Ishikawa (cell line): ENCODE measurements at regions not wholly inside any gene's neighbourhood (a gene's known extent, or its start where the extent isn't known, plus 50 kb on each side); places are given as distances from the start of the nearest gene placed in this dataset.

Experiments
- CEBPB ChIP-seq: IDR thresholded peaks from 2 replicates; pipeline ENCODE4 v1.6.1; 2012
- CREB1 ChIP-seq: IDR thresholded peaks from 2 replicates; pipeline ENCODE4 v1.6.1; 2012; ENCODE audit warnings: low read depth
- EGR1 ChIP-seq: IDR thresholded peaks from 2 replicates; pipeline ENCODE4 v1.6.1; 2012
- EP300 ChIP-seq: IDR thresholded peaks from 2 replicates; pipeline ENCODE4 v1.6.1; 2012; ENCODE audit warnings: borderline replicate concordance
- FOXM1 ChIP-seq: IDR thresholded peaks from 2 replicates; pipeline ENCODE4 v1.6.1; 2012; ENCODE audit warnings: low read depth, borderline replicate concordance
- MAX ChIP-seq: IDR thresholded peaks from 2 replicates; pipeline ENCODE4 v1.6.1; 2012
- NFIC ChIP-seq: IDR thresholded peaks from 2 replicates; pipeline ENCODE4 v1.6.1; 2012
- RAD21 ChIP-seq: IDR thresholded peaks from 2 replicates; pipeline ENCODE4 v1.6.1; 2012; ENCODE audit warnings: low read depth
- TAF1 ChIP-seq: IDR thresholded peaks from 2 replicates; pipeline ENCODE4 v1.6.1; 2012; ENCODE audit warnings: low read depth, mild to moderate bottlenecking
- TCF12 ChIP-seq: IDR thresholded peaks from 2 replicates; pipeline ENCODE4 v1.6.1; 2012; ENCODE audit warnings: low read depth
- TEAD4 ChIP-seq: IDR thresholded peaks from 2 replicates; pipeline ENCODE4 v1.6.1; 2012
- YY1 ChIP-seq: IDR thresholded peaks from 2 replicates; pipeline ENCODE4 v1.6.1; 2012; ENCODE audit warnings: low read depth
- ZBTB7A ChIP-seq: IDR thresholded peaks from 2 replicates; pipeline ENCODE4 v1.6.1; 2012; ENCODE audit warnings: low read depth
- TF ChIP-seq, protein P1 (sequence below): IDR thresholded peaks from 2 replicates; pipeline ENCODE4 v1.6.1; 2012
- TF ChIP-seq, protein P2 (sequence below): IDR thresholded peaks from 2 replicates; pipeline ENCODE4 v1.6.1; 2012; ENCODE audit warnings: low read depth, mild to moderate bottlenecking

DNA sequence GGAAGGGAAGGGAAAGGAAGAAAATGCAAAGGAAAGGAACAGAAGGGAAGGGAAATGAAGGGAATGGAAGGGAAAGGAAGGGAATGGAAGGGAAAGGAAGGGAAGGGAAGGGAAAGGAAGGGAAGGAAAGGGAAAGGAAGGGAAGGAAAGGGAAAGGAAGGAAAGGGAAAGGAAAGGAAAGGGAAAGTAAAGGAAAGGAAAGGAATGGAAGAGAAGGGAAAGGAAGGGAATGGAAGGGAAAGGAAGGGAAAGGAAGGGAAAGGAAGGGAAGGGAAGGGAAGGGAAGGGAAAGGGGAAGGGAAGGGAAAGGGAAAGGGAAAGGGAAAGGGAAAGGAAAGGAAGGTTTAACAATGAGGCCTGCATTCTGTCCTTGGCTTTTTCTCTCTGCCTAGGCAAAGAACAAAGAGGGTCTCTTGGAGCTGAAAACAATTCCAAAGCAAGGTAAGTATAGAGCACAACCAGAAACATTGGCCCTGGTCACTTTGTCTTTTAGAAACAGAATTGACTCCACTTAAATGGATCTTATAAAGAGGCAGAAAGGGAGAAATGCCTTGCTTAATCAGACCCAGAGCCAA is 525.9 kb upstream of the TMPO start:
- TF ChIP-seq NFIC (no peak), YY1 (no peak), TAF1 (no peak), MAX (no peak), CEBPB (no peak), RAD21 (no peak), FOXM1 (no peak), TEAD4 (no peak), EP300 (no peak)
- TF ChIP-seq, protein P1, sequence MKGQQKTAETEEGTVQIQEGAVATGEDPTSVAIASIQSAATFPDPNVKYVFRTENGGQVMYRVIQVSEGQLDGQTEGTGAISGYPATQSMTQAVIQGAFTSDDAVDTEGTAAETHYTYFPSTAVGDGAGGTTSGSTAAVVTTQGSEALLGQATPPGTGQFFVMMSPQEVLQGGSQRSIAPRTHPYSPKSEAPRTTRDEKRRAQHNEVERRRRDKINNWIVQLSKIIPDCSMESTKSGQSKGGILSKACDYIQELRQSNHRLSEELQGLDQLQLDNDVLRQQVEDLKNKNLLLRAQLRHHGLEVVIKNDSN, result no peak

DNA sequence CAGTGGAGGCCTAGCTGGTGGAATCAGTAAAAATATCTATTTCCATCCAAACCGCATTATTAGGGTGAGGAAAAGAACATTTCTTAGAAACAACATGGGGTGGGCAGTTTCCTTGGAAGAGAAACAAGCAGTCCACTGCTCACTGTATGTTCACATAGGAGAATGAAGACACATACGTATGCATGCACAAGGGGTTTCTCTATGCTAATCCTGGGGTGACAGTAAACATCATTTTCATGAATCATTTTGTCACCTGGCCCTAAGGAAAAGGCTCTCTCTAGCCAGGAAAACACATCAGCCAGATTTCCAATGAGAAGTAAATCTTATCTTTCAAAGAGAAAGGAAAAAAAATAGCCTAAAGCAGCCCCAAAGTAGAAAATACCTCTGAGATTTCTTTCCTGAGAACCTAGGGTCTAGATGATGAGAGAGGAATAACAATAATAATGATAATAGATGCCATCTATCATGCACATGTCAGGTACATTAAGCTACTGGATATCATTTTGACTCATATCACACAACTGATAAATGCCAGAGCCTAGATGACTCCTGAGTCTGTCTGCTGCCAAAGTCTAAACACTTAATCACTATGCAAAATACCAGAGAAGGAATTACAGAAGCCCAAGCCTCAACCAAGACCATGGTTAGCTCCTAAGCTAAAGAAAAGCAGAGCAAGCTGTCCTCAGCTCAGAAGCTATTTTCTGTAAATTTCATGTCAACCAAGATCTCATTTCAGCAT is 520.5 kb upstream of the TMPO start:
- TF ChIP-seq TCF12 (no peak), FOXM1 (no peak), MAX (no peak), CREB1 (no peak), RAD21 (no peak)
- TF ChIP-seq, protein P2, sequence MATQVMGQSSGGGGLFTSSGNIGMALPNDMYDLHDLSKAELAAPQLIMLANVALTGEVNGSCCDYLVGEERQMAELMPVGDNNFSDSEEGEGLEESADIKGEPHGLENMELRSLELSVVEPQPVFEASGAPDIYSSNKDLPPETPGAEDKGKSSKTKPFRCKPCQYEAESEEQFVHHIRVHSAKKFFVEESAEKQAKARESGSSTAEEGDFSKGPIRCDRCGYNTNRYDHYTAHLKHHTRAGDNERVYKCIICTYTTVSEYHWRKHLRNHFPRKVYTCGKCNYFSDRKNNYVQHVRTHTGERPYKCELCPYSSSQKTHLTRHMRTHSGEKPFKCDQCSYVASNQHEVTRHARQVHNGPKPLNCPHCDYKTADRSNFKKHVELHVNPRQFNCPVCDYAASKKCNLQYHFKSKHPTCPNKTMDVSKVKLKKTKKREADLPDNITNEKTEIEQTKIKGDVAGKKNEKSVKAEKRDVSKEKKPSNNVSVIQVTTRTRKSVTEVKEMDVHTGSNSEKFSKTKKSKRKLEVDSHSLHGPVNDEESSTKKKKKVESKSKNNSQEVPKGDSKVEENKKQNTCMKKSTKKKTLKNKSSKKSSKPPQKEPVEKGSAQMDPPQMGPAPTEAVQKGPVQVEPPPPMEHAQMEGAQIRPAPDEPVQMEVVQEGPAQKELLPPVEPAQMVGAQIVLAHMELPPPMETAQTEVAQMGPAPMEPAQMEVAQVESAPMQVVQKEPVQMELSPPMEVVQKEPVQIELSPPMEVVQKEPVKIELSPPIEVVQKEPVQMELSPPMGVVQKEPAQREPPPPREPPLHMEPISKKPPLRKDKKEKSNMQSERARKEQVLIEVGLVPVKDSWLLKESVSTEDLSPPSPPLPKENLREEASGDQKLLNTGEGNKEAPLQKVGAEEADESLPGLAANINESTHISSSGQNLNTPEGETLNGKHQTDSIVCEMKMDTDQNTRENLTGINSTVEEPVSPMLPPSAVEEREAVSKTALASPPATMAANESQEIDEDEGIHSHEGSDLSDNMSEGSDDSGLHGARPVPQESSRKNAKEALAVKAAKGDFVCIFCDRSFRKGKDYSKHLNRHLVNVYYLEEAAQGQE, result no peak
- TF ChIP-seq, protein P1, result no peak

DNA sequence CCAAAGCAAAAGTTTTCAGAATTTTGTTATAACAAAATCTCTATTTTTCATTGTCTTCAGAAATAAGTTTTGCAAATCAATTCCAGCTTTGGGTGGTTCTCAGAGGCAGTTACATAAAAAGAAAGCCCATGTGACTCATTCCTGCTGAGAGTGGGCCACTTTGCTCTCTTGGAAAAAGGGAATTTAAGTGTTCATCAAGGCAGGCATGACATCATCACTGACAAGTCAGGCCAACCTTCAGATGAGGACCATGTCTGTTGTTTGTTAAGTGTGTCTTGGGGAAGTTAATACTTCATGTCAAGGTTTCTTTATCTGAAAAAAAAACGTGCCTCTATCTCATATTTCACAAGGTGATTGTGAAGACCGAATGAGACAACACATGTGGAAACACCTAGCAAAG is 519.8 kb upstream of the TMPO start:
- TF ChIP-seq, protein P2, result no peak
- TF ChIP-seq EP300, result no peak
- no peak for TF ChIP-seq RAD21
- no peak for TF ChIP-seq ZBTB7A
- TF ChIP-seq, protein P1, result no peak
- no peak for TF ChIP-seq FOXM1
- TF ChIP-seq TEAD4, result no peak
- no peak for TF ChIP-seq EGR1
- no peak for TF ChIP-seq CREB1
- no peak for TF ChIP-seq TAF1
- no peak for TF ChIP-seq YY1
- TF ChIP-seq CEBPB, result no peak
- TF ChIP-seq TCF12, result no peak
- TF ChIP-seq NFIC, result no peak
- TF ChIP-seq MAX, result no peak

DNA sequence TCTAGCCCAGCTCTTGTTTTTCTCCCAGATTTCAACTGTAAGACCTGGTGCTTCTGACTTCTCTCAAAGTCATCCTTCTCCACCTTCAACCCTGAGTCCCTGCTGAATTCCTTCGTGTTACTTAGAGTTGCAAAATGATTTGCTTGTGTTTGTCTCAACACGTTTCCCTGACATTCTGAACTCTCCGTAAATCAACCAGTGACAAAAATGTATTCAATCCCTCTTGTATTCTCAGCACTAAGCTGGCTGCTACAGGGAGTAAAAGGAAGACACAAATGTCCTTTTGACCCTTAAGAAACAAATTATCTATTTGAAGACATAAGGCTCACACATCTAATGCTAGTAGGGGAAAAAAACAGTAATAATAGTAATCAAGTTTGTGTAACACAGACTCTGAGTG is 514.0 kb upstream of the TMPO start:
- TF ChIP-seq TCF12 (no peak), CREB1 (no peak), TAF1 (no peak), MAX (no peak), CEBPB (no peak), EGR1 (no peak), YY1 (no peak), RAD21 (no peak)
- TF ChIP-seq, protein P1, result no peak

DNA sequence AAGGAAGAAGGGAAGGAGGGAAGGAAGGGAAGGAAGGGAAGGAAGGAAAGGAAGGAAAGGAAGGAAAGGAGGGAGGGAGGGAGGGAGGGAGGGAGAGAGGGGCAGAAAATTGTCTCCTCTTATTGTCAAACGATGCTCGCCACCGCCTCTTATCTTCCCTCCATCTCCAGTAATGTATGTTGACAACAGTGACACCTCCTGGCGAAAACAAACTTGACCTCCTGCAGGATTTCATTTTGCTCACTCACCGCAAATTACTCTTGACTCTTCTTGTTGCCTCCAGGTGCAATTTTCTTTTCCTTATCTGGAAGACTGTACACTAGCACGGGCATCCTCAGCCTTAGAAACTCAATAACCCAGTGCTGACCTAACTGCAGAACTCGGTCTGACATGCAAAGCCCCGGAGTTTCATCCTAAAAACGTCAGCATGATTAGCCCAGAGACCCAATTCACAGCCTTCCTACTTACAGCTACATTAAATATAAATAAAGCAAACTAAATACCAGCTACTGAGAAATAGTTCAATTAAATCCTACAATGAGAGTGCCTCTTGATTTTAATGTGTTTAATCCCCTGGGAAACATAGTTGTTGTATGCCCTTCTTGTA is 512.4 kb upstream of the TMPO start:
- TF ChIP-seq, protein P1, result no peak
- TF ChIP-seq RAD21, result peak; percentile 61
